ENCODE measurements at regions not wholly inside any gene's neighbourhood (a gene's known extent, or its start where the extent isn't known, plus 50 kb on each side); places are given as distances from the start of the nearest gene placed in this dataset.

DNA sequence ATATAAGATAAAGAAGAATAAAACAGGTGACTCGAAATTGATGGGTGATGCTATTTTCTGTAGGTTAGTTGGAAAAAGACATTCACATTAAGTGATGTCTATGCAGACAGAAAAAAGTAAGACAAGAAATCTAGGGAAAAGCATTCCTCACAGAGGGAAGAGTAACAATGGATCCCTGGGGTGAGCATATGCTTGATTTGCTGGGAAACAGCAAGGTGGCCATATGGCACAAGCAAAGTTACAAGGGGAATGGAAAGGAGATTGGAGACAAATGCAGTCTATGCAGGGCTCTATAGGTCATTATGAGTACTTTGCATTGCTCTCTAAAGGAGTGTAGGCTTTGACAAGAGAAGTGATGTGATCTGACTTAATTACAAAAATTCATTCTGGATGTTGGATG, 90.9 kb upstream of the ZNF804B start:
- Histone ChIP-seq H4K8ac (replicated peaks; ENCODE audit: insufficient read length, low read depth, low read length) (no peak overlapping the region), H3K23me2 (ENCODE audit: insufficient read length, low read depth, low read length, poor library complexity, severe bottlenecking) (no peaks in the 10 kb centered on the region), H3K4ac (ENCODE audit: low read depth, low read length) (no peak overlapping the region), H4K91ac (ENCODE audit: insufficient read length, low read depth, low read length) (no peak overlapping the region), H2BK15ac (ENCODE audit: low read depth, low read length) (no peak overlapping the region), H2BK5ac (ENCODE audit: insufficient read length, low read length) (no peak overlapping the region), H3K27ac (ENCODE audit: insufficient read length, low read depth, low read length) (no peak overlapping the region), H3K27me3 (ENCODE audit: insufficient read depth, low read length) (no peaks in the 10 kb centered on the region), H3K56ac (ENCODE audit: insufficient read length, low read depth, low read length) (no peak overlapping the region), H3K4me2 (ENCODE audit: insufficient read depth, insufficient read length, low read length) (no peak overlapping the region), H4K20me1 (ENCODE audit: control insufficient read depth, insufficient read depth, insufficient read length) (no peaks in the 10 kb centered on the region), H3K4me1 (ENCODE audit: insufficient read depth, low read length) (peaks cover 4% of the 10 kb centered on the region; the same call in 1 of the 2 replicates), H3K9ac (ENCODE audit: extremely low read depth, insufficient read length, low read length) (no peak overlapping the region), H3K14ac (ENCODE audit: insufficient read depth, low read length) (no peak overlapping the region), H2AFZ (ENCODE audit: low read length) (no peak overlapping the region), H3K79me2 (ENCODE audit: insufficient read depth, low read length) (no peaks in the 10 kb centered on the region), H2BK20ac (ENCODE audit: low read depth, low read length, poor library complexity, severe bottlenecking) (no peak overlapping the region), H2BK120ac (ENCODE audit: low read depth, low read length, poor library complexity, severe bottlenecking) (no peak overlapping the region), H3K9me3 (ENCODE audit: control insufficient read depth, low read depth, low read length) (no peaks in the 10 kb centered on the region), H3K23ac (ENCODE audit: insufficient read length, low read depth, low read length) (no peak overlapping the region), H2AK5ac (ENCODE audit: insufficient read length, low read length) (no peak overlapping the region), H3T11ph (ENCODE audit: low read length) (no peak overlapping the region), H3K79me1 (ENCODE audit: insufficient read depth, low read depth, low read length, poor library complexity, severe bottlenecking) (no peaks in the 10 kb centered on the region), H2BK12ac (ENCODE audit: insufficient read length, low read depth, low read length) (no peak overlapping the region), H3K18ac (ENCODE audit: insufficient read length, low read depth, low read length) (no peak overlapping the region), H4K5ac (ENCODE audit: insufficient read length, low read depth, low read length) (no peak overlapping the region)
- no CpG with 5 or more reads among the region's 1 CpG for WGBS (ENCODE audit: extremely low coverage, insufficient read length, low lambda C conversion rate)
- DNase-seq = no peak
- Mint-ChIP-seq H3K4me3 (no peak overlapping the region), H3K4me1 (peaks cover 15 to 34% of the 10 kb centered on the region in 2 experiments), H3K36me3 (ENCODE audit: insufficient read depth in 1 of 3, low read depth in 3 of 3) (no peaks in the 10 kb centered on the region), H3K9me3 (no peaks in the 10 kb centered on the region), H3K27ac (no peak overlapping the region; a peak in 1 of 7 replicates), H3K27me3 (ENCODE audit: low read depth) (no peaks in the 10 kb centered on the region)
- no peak for TF ChIP-seq CTCF (conservative IDR thresholded peaks at IDR 0.05)
